ENCODE measurements at regions not wholly inside any gene's neighbourhood (a gene's known extent, or its start where the extent isn't known, plus 50 kb on each side); places are given as distances from the start of the nearest gene placed in this dataset.

- TF ChIP-seq POLR2A (IDR thresholded peaks at IDR 0.05) (no peak), CTCF (IDR thresholded peaks at IDR 0.05) (no peak)
Observed at GRCh38 chr2:12199491-12200211, 453.2 kb downstream of the LPIN1 start.

All from Peyer's patch (tissue), 4 donors.